CD4-positive, alpha-beta T cell (primary cell): ENCODE measurements at regions not wholly inside any gene's neighbourhood (a gene's known extent, or its start where the extent isn't known, plus 50 kb on each side); places are given as distances from the start of the nearest gene placed in this dataset.

Experiments
- ATAC-seq: fragments of 200-7000 bp; cut with Tn5 transposase; one replicate; pipeline ENCODE4 v1.10.0; 2022; ENCODE audit warnings: mild to moderate bottlenecking; ENCODE audit not compliant: poor library complexity
- CTCF ChIA-PET: fragments of 350-600 bp; sonication (Branson Sonifier 250); formaldehyde crosslinking; loops from one replicate; lab custom pipeline; 2021; ENCODE audit warnings: antibody characterized with exemption, inconsistent platforms; lab: Charles Lee
- POLR2A ChIA-PET: fragments of 350-600 bp; sonication (Branson Sonifier 250); formaldehyde crosslinking; loops from one replicate; lab custom pipeline; 2021; ENCODE audit warnings: antibody characterized with exemption, inconsistent platforms; lab: Charles Lee
- DNase-seq, 14 experiments: peaks; one replicate each; pipeline ENCODE4 v3.0.0-alpha.2; 2013 to 2020; ENCODE audit warnings: mixed read lengths in 2 of 14
- H3K27ac ChIP-seq, 2 donors: one replicate each; pipeline versions ENCODE4 v1.5.1 to v1.7.0; 2013; ENCODE audit warnings: low read length in 2 of 2, low read depth in 1 of 2, mild to moderate bottlenecking in 1 of 2
- H3K27me3 ChIP-seq, 2 experiments: 1 replicate in 1 of 2; 2 replicates in 1 of 2; pipeline versions ENCODE4 v1.6.1 to v1.7.0; 2013; ENCODE audit warnings: low read length in 2 of 2, control low read depth in 1 of 2, mild to moderate bottlenecking in 1 of 2, moderate library complexity in 1 of 2; ENCODE audit not compliant: insufficient read depth in 2 of 2, control insufficient read depth in 1 of 2
- H3K36me3 ChIP-seq: one replicate; pipeline ENCODE4 v1.6.1; 2013; ENCODE audit warnings: low read length, control low read depth; ENCODE audit not compliant: insufficient read depth
- H3K4me1 ChIP-seq: one replicate; pipeline ENCODE4 v1.6.1; 2013; ENCODE audit warnings: low read length, control low read depth; ENCODE audit not compliant: insufficient read depth
- H3K4me3 ChIP-seq: one replicate; pipeline ENCODE4 v1.5.1; 2013; ENCODE audit warnings: mild to moderate bottlenecking, low read length, moderate library complexity
- H3K9me3 ChIP-seq, 2 experiments: 1 replicate in 1 of 2; 2 replicates in 1 of 2; pipeline versions ENCODE4 v1.6.1 to v1.7.0; 2013; ENCODE audit warnings: low read length in 2 of 2, mild to moderate bottlenecking in 2 of 2, control low read depth in 1 of 2, moderate library complexity in 1 of 2; ENCODE audit not compliant: control insufficient read depth in 1 of 2, insufficient read depth in 1 of 2
- H3K27ac Mint-ChIP-seq: one replicate; pipeline ENCODE4 v1.8.0; 2020; ENCODE audit warnings: mixed read lengths
- H3K27me3 Mint-ChIP-seq: one replicate; pipeline ENCODE4 v1.8.0; 2021; ENCODE audit warnings: mixed read lengths
- H3K36me3 Mint-ChIP-seq: one replicate; pipeline ENCODE4 v1.8.0; 2021; ENCODE audit warnings: low read depth, mixed read lengths
- H3K4me1 Mint-ChIP-seq: one replicate; pipeline ENCODE4 v1.8.0; 2021; ENCODE audit warnings: low read depth, mixed read lengths
- H3K4me3 Mint-ChIP-seq: one replicate; pipeline ENCODE4 v1.8.0; 2020; ENCODE audit warnings: mild to moderate bottlenecking, mixed read lengths
- H3K9me3 Mint-ChIP-seq: one replicate; pipeline ENCODE4 v1.8.0; 2020; ENCODE audit warnings: mixed read lengths
- CTCF ChIP-seq: fragments of 200-600 bp; IDR thresholded peaks from one replicate; pipeline ENCODE4 v1.8.0; 2022; ENCODE audit warnings: antibody characterized with exemption, mild to moderate bottlenecking
- intact Hi-C, 2 experiments: fragments of 100-400 bp; cut with DNase I in 1 of 2; cut with micrococcal nuclease in 1 of 2; formaldehyde crosslinking; loops; one replicate each; pipeline versions ENCODE4 v1.15.1 to v1.9.0; 2023 to 2025; cut with DNase I, micrococcal nuclease

GRCh38 chr5:82396871-82397514 lies 118.8 kb upstream of the RPS23 start:
- Mint-ChIP-seq H3K36me3 (no peaks in the 10 kb centered on the region), H3K27ac (no peak overlapping the region), H3K9me3 (no peaks in the 10 kb centered on the region), H3K4me3 (no peak overlapping the region), H3K27me3 (no peaks in the 10 kb centered on the region), H3K4me1 (no peaks in the 10 kb centered on the region)
- no peak overlapping the region for H3K4me3 ChIP-seq
- H3K27ac ChIP-seq = no peak overlapping the region
- H3K27me3 ChIP-seq = no peaks in the 10 kb centered on the region
- intact Hi-C loops = no loop called here
- ChIA-PET POLR2A (interaction anchor here (1.2 kb wide), 1 partner anchor 11 kb away, joined by 3 read pairs; no protein-coding TSS in a partner anchor), CTCF (interaction anchor here (1.1 kb wide), 1 partner anchor 15 kb away, joined by 3 read pairs; no protein-coding TSS in a partner anchor)
- no peaks in the 10 kb centered on the region for H3K9me3 ChIP-seq
- no peak for TF ChIP-seq CTCF
- H3K4me1 ChIP-seq = no peaks in the 10 kb centered on the region
- no peaks in the 10 kb centered on the region for H3K36me3 ChIP-seq
- no peak for DNase-seq
- ATAC-seq = no peak

- H3K36me3 Mint-ChIP-seq = no peaks in the 10 kb centered on the region
- no peak for TF ChIP-seq CTCF
- no peaks in the 10 kb centered on the region for H3K4me1 ChIP-seq
- DNase-seq (no peak), ATAC-seq (no peak)
- intact Hi-C loops = no loop called here
- H3K4me3 ChIP-seq = no peak overlapping the region
- H3K27me3 ChIP-seq = no peaks in the 10 kb centered on the region
- H3K36me3 ChIP-seq = no peaks in the 10 kb centered on the region
- H3K27me3 Mint-ChIP-seq = no peaks in the 10 kb centered on the region
- H3K9me3 Mint-ChIP-seq = no peaks in the 10 kb centered on the region
- no peak overlapping the region for H3K4me3 Mint-ChIP-seq
- no peaks in the 10 kb centered on the region for H3K4me1 Mint-ChIP-seq
- no peak overlapping the region for H3K27ac Mint-ChIP-seq
- no peaks in the 10 kb centered on the region for H3K9me3 ChIP-seq
- H3K27ac ChIP-seq = no peak overlapping the region
- POLR2A ChIA-PET = no interaction called here
- CTCF ChIA-PET = interaction anchor here (1.1 kb wide), 1 partner anchor 14 kb away, joined by 3 read pairs; no protein-coding TSS in a partner anchor
These were observed 118.2 kb upstream of the RPS23 start for GRCh38 chr5:82396396-82396795.

- no peak overlapping the region for H3K4me3 ChIP-seq
- H3K4me1 ChIP-seq = peaks cover 4% of the 10 kb centered on the region
- DNase-seq (no peak), ATAC-seq (no peak)
- Mint-ChIP-seq H3K36me3 (no peaks in the 10 kb centered on the region), H3K9me3 (no peaks in the 10 kb centered on the region), H3K4me1 (no peaks in the 10 kb centered on the region), H3K27ac (no peak overlapping the region), H3K4me3 (no peak overlapping the region), H3K27me3 (peaks cover 4% of the 10 kb centered on the region)
- POLR2A ChIA-PET = no interaction called here
- no peak for TF ChIP-seq CTCF
- H3K27ac ChIP-seq = no peak overlapping the region
- no peaks in the 10 kb centered on the region for H3K27me3 ChIP-seq
- CTCF ChIA-PET = no interaction called here
- intact Hi-C loops = no loop called here
- no peaks in the 10 kb centered on the region for H3K36me3 ChIP-seq
- no peaks in the 10 kb centered on the region for H3K9me3 ChIP-seq
These were observed 115.8 kb upstream of the RPS23 start for GRCh38 chr5:82393951-82394350.
